ENCODE measurements at regions not wholly inside any gene's neighbourhood (a gene's known extent, or its start where the extent isn't known, plus 50 kb on each side); places are given as distances from the start of the nearest gene placed in this dataset.
A peak's percentile ranks its signal among the peaks of the same experiment; 100 is the strongest.

GRCh38 chr6:6884916-6885315 lies 222.8 kb upstream of the RREB1 start:
- H3K27ac Mint-ChIP-seq: no peak overlapping the region
- H3K9me3 Mint-ChIP-seq: no peaks in the 10 kb centered on the region
- TF ChIP-seq, protein P1, sequence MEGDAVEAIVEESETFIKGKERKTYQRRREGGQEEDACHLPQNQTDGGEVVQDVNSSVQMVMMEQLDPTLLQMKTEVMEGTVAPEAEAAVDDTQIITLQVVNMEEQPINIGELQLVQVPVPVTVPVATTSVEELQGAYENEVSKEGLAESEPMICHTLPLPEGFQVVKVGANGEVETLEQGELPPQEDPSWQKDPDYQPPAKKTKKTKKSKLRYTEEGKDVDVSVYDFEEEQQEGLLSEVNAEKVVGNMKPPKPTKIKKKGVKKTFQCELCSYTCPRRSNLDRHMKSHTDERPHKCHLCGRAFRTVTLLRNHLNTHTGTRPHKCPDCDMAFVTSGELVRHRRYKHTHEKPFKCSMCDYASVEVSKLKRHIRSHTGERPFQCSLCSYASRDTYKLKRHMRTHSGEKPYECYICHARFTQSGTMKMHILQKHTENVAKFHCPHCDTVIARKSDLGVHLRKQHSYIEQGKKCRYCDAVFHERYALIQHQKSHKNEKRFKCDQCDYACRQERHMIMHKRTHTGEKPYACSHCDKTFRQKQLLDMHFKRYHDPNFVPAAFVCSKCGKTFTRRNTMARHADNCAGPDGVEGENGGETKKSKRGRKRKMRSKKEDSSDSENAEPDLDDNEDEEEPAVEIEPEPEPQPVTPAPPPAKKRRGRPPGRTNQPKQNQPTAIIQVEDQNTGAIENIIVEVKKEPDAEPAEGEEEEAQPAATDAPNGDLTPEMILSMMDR (IDR thresholded peaks at IDR 0.05; ENCODE audit: unreplicated experiment in 3 of 3): no peak
- H3K4me3 Mint-ChIP-seq: no peak overlapping the region
- no peaks in the 10 kb centered on the region for H3K36me3 Mint-ChIP-seq (ENCODE audit: low read depth)
- peaks cover 5% of the 10 kb centered on the region for H3K27me3 Mint-ChIP-seq (ENCODE audit: low read depth)
- peaks cover 17% of the 10 kb centered on the region for H3K4me1 Mint-ChIP-seq

DNA sequence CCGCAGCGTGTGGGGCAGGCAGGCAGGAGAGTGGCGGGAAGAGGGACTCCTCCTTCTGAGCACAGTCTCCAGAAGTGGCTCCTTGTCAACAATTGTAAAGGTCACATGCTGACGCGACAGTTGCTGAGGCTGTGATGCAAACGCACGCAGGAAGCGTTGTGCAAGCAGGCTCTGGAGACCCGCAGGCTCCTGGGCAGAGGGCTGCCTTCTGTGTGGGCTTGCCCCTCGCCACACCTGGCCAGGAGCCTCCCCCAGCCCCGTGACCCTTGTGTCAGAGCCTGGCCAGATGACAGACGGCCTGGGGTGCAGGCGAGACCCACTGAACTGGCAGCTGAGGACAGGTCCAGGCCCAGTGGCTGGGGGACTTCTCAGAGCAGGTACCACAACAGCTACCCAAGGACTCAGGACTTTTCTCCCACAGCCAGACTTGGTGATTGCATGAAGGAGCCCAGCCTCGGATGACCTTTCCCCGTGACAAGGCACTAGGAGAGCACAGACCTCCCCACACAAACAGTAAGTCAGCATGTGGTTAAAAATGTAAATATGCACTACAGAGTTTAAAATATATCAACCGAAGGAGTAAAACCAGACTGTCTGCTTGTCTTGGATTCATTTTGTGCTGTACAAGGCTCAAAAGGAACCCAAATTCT lies 222.1 kb upstream of the RREB1 start:
- no peaks in the 10 kb centered on the region for H3K9me3 Mint-ChIP-seq
- H3K4me1 Mint-ChIP-seq: peaks cover 23% of the 10 kb centered on the region
- no peaks in the 10 kb centered on the region for H3K36me3 Mint-ChIP-seq (ENCODE audit: low read depth)
- no peak overlapping the region for H3K4me3 Mint-ChIP-seq
- H3K27me3 Mint-ChIP-seq (ENCODE audit: low read depth): peaks cover 9% of the 10 kb centered on the region
- TF ChIP-seq, protein P1 (IDR thresholded peaks at IDR 0.05; ENCODE audit: unreplicated experiment in 3 of 3): no peak
- H3K27ac Mint-ChIP-seq: peak overlapping the region in 1 of 3 experiments; percentile 33

GRCh38 chr6:6886171-6886885 lies 221.4 kb upstream of the RREB1 start:
- TF ChIP-seq, protein P1 (IDR thresholded peaks at IDR 0.05; ENCODE audit: unreplicated experiment in 3 of 3): no peak
- Mint-ChIP-seq H3K9me3 (no peaks in the 10 kb centered on the region), H3K27ac (peak overlapping the region in 1 of 3 experiments; percentile 33), H3K27me3 (ENCODE audit: low read depth) (peaks cover 14% of the 10 kb centered on the region), H3K4me1 (peaks cover 24% of the 10 kb centered on the region), H3K36me3 (ENCODE audit: low read depth) (no peaks in the 10 kb centered on the region), H3K4me3 (no peak overlapping the region)

DNA sequence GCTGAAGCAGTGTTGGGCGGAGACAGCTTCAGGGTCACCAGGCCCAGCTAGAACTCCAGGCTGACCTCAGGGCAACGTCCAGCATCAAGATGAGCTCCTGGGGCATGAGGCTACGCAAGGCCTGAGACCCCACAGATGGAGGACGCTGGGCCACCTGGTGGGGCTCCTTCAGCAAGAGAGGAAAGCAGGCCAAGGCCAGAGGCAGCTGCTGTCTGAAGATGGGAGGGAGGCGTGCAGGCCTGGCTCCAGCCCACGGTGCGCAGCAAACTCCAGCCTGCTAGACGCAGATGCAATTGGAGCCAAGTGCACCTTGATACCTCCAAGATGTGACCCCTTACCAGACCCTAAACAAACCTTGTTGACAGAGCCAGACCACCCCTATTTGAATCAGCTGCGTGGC lies 220.9 kb upstream of the RREB1 start:
- Mint-ChIP-seq H3K27me3 (ENCODE audit: low read depth) (peaks cover 16% of the 10 kb centered on the region), H3K27ac (no peak overlapping the region), H3K36me3 (ENCODE audit: low read depth) (no peaks in the 10 kb centered on the region), H3K4me3 (no peak overlapping the region), H3K4me1 (peaks cover 25% of the 10 kb centered on the region), H3K9me3 (no peaks in the 10 kb centered on the region)
- TF ChIP-seq, protein P1 (IDR thresholded peaks at IDR 0.05; ENCODE audit: unreplicated experiment in 3 of 3): no peak

DNA sequence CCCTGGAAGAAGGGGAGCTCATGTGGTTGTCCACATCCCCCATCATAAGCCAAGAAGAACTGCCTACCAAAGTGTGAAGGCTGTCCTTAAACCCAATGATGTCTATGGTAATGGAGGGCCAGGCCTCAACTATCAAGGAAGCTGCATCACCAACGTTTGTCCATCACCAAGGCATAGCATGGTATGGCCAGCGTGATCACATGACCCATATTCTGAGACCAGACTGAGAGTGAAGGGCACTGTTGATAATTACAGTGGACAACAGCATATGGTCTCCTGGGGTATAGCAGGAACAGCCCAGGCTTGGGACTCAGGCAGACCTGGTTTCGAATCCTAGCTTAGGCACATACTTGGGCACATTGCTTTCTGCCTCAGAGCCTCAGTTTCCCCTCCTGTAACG lies 218.2 kb upstream of the RREB1 start:
- Mint-ChIP-seq H3K27ac (no peak overlapping the region), H3K36me3 (ENCODE audit: low read depth) (no peaks in the 10 kb centered on the region), H3K4me1 (peaks cover 42% of the 10 kb centered on the region), H3K27me3 (ENCODE audit: low read depth) (peaks cover 15% of the 10 kb centered on the region), H3K4me3 (no peak overlapping the region), H3K9me3 (no peaks in the 10 kb centered on the region)
- TF ChIP-seq, protein P1 (IDR thresholded peaks at IDR 0.05; ENCODE audit: unreplicated experiment in 3 of 3): no peak
